ENCODE measurements at regions not wholly inside any gene's neighbourhood (a gene's known extent, or its start where the extent isn't known, plus 50 kb on each side); places are given as distances from the start of the nearest gene placed in this dataset.

DNA sequence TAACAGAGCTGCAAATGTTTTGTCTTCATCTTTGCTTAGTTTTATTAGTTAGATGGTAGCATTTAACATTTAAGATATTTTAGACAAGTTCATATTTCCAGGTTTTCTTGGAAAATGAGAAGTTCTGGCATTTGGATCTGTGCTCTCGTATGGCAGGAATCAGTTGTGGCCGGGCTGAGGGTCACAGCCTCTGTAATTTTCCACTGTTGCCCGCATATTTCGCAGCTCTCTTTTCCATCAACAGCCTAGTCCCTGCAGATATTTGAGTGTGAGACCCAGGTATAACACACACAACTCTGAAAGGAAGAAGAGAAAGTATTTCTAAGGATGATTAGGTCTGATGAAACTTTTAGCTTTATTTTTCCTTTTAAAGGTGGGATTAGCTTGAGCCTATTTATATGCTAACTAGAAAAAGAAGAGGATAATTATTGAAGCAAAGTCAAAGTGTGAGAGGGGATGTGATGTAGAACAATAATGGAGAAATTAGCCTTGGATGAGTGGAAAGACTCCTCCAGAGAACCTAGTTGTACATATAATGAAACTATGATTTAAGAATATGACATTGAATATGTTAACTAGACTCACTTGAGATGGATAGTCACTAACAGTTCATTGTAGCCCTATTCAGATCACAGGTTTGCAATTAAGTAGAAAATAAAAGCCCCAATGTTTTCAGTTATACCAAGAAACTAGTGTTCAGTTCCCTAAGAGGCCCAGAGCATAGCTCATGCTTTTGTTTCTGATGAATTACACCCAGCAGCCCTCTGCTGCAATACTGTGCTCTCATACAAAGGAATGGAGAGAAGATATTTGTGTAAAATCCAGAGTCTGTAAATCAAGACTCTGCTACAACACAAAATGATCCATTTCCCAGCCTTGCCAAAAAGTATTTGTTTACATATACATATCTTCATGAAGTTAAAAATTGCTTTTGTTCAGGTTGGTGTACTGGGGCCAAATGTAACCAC lies 158.4 kb downstream of the C12orf50 start:
- intact Hi-C loops (cut with DNase I; ENCODE audit: low total_unique reads): no loop called here

DNA sequence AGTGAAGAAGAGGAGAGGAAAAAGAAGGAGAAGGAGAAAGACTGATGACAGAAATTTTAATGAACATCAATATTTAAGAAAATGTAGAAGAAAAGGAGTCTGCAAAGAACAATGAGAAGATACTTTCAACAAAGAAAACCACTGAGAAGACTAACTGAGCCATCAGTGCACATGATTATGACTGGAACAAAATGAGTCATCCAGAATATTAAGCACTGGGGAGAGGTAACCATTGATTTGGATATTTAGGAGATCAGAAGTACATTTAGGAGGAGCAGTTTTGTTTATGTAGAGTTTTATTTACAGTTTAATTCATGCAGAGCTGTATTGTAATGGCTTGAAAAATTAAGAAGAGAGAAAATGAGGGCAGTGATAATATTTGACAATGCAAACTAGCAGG lies 159.1 kb downstream of the C12orf50 start:
- no peaks in the 10 kb centered on the region for H3K9me3 ChIP-seq

More for the DNA sequence above, 158.4 kb downstream of the C12orf50 start:
- DNase-seq: no peak
- 72 to 82% methylated on average over 4 of the region's 4 CpGs for WGBS, 2 donors (ENCODE audit: low coverage in 1 of 2)
- no peaks in the 10 kb centered on the region for H3K9me3 ChIP-seq
- TF ChIP-seq, protein P1, sequence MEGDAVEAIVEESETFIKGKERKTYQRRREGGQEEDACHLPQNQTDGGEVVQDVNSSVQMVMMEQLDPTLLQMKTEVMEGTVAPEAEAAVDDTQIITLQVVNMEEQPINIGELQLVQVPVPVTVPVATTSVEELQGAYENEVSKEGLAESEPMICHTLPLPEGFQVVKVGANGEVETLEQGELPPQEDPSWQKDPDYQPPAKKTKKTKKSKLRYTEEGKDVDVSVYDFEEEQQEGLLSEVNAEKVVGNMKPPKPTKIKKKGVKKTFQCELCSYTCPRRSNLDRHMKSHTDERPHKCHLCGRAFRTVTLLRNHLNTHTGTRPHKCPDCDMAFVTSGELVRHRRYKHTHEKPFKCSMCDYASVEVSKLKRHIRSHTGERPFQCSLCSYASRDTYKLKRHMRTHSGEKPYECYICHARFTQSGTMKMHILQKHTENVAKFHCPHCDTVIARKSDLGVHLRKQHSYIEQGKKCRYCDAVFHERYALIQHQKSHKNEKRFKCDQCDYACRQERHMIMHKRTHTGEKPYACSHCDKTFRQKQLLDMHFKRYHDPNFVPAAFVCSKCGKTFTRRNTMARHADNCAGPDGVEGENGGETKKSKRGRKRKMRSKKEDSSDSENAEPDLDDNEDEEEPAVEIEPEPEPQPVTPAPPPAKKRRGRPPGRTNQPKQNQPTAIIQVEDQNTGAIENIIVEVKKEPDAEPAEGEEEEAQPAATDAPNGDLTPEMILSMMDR (IDR thresholded peaks at IDR 0.05): no peak
- TF ChIP-seq POLR2A (IDR thresholded peaks at IDR 0.05): no peak
- no peak for TF ChIP-seq POLR2AphosphoS5 (IDR thresholded peaks at IDR 0.05)
- no peak for TF ChIP-seq EP300 (IDR thresholded peaks at IDR 0.05; ENCODE audit: low read depth)
- H3K4me1 ChIP-seq: no peaks in the 10 kb centered on the region
- H3K27ac ChIP-seq: no peak overlapping the region
- in situ Hi-C loops (cut with MboI; ENCODE audit: low pct_ligation_motif_present in 1 of 4, low pct_unique_long_range_greater_than_20kb in 1 of 4, low sequenced_read_pairs in 3 of 4): no loop called here
- H3K4me3 ChIP-seq: no peak overlapping the region
- H3K36me3 ChIP-seq: no peaks in the 10 kb centered on the region
- no peaks in the 10 kb centered on the region for H3K27me3 ChIP-seq

DNA sequence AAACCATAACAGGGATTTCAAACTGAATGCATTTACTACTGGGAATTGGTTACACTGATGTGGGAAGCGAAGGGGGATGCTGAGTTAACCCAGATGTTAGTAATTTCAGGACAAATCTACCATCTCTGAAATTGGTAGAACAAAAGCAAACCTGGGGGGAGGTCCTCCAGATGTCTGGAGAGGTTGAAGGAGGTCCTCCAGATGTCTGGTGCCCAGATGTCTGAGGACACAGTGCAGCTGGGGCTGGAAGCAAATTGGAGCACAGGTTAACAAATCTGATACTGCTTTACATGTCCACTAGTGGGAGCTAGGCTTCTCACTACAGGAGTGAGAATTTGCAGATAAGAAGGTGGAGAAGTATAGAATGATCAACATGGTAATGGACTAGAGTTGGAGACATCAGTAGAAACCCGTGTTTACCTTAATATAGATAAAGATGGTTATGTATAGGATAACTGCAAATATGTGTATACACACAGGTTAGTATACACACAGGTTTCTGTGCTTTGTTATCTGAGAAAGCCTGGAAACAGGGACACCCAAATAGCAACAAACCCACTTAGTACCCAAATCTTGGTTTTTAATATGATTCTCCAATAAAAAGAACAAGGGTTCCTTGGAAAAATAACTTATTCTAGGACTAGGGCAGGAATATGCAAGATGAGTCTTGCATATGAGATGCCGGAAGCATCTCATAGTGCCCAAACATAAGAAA lies 162.5 kb downstream of the C12orf50 start:
- in situ Hi-C loops (cut with MboI; ENCODE audit: low pct_ligation_motif_present in 1 of 4, low pct_unique_long_range_greater_than_20kb in 1 of 4, low sequenced_read_pairs in 3 of 4) (no loop called here), intact Hi-C loops (cut with DNase I; ENCODE audit: low total_unique reads) (no loop called here)
- no peak for DNase-seq
- Histone ChIP-seq H3K27me3 (no peaks in the 10 kb centered on the region), H3K27ac (no peak overlapping the region), H3K36me3 (no peaks in the 10 kb centered on the region), H3K4me3 (no peak overlapping the region), H3K9me3 (no peaks in the 10 kb centered on the region), H3K4me1 (no peaks in the 10 kb centered on the region)
- WGBS, 2 donors (ENCODE audit: low coverage in 1 of 2): 73 to 83% methylated on average over 3 of the region's 3 CpGs
- TF ChIP-seq, protein P1 (IDR thresholded peaks at IDR 0.05): no peak
- no peak for TF ChIP-seq EP300 (IDR thresholded peaks at IDR 0.05; ENCODE audit: low read depth)
- no peak for TF ChIP-seq POLR2A (IDR thresholded peaks at IDR 0.05)
- no peak for TF ChIP-seq POLR2AphosphoS5 (IDR thresholded peaks at IDR 0.05)

More for the DNA sequence above, 159.1 kb downstream of the C12orf50 start:
- no peak for DNase-seq
- no peak for TF ChIP-seq POLR2A (IDR thresholded peaks at IDR 0.05)
- no peak for TF ChIP-seq POLR2AphosphoS5 (IDR thresholded peaks at IDR 0.05)
- no peak for TF ChIP-seq EP300 (IDR thresholded peaks at IDR 0.05; ENCODE audit: low read depth)
- TF ChIP-seq, protein P1 (IDR thresholded peaks at IDR 0.05): no peak
- H3K36me3 ChIP-seq: no peaks in the 10 kb centered on the region
- H3K27me3 ChIP-seq: no peaks in the 10 kb centered on the region
- intact Hi-C loops (cut with DNase I; ENCODE audit: low total_unique reads): no loop called here
- H3K27ac ChIP-seq: no peak overlapping the region
- H3K4me1 ChIP-seq: no peaks in the 10 kb centered on the region
- in situ Hi-C loops (cut with MboI; ENCODE audit: low pct_ligation_motif_present in 1 of 4, low pct_unique_long_range_greater_than_20kb in 1 of 4, low sequenced_read_pairs in 3 of 4): no loop called here
- H3K4me3 ChIP-seq: no peak overlapping the region

DNA sequence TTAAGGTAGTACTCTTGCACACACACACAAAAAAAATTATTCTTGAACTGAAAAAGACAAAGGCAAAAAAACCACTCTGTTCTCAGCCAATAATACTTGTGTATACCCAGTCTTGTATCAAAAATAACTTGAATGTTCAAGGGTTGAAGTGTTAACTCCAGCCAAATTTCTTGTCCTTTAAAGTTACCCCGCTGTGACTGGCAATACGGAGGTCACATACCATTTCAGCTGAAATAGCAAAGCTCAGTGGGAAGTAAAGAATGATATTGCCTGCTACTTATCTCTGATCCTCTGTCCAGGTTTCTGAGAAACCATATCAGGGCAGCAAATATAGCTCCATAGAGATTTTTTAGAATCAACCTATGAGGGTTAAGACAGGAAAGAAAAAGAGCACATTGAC lies 167.4 kb downstream of the C12orf50 start:
- no peaks in the 10 kb centered on the region for H3K4me1 ChIP-seq
- in situ Hi-C loops (cut with MboI; ENCODE audit: low pct_ligation_motif_present in 1 of 4, low pct_unique_long_range_greater_than_20kb in 1 of 4, low sequenced_read_pairs in 3 of 4) (no loop called here), intact Hi-C loops (cut with DNase I; ENCODE audit: low total_unique reads) (no loop called here)
- no peak overlapping the region for H3K4me3 ChIP-seq
- TF ChIP-seq POLR2A (IDR thresholded peaks at IDR 0.05) (no peak), EP300 (IDR thresholded peaks at IDR 0.05; ENCODE audit: low read depth) (no peak), POLR2AphosphoS5 (IDR thresholded peaks at IDR 0.05) (no peak)
- TF ChIP-seq, protein P1 (IDR thresholded peaks at IDR 0.05): no peak
- H3K27ac ChIP-seq: no peak overlapping the region
- no peak for DNase-seq
- H3K36me3 ChIP-seq: no peaks in the 10 kb centered on the region
- no peaks in the 10 kb centered on the region for H3K9me3 ChIP-seq
- WGBS, 2 donors (ENCODE audit: low coverage in 1 of 2): 75 to 83% methylated on average over 2 of the region's 2 CpGs
- no peaks in the 10 kb centered on the region for H3K27me3 ChIP-seq

All from transverse colon (tissue), 4 donors.